ENCODE measurements at regions not wholly inside any gene's neighbourhood (a gene's known extent, or its start where the extent isn't known, plus 50 kb on each side); places are given as distances from the start of the nearest gene placed in this dataset.

DNA sequence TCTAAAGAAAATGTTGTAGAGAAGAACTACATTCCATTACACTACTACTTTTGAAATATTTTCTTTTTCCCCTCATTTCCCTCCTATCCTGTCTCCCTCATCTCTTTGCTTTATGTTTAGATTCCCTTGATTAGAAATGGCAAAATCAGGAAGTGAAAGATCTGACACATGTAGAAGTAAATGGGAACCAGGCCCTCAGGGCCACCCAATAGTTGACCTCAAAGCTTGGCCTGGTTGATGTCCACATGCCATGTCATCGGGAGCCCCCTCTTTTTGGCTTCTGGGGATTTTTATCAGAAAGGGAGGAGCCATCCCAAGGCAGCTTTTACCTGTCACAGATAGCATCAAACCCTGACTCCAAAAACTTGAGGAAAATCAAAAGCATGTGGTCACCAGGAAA is 168.3 kb upstream of the ECI2 start:
- Histone ChIP-seq H3K36me3 (no peaks in the 10 kb centered on the region), H3K4me1 (no peaks in the 10 kb centered on the region), H3K27ac (no peak overlapping the region), H3K4me3 (no peak overlapping the region), H3K9me3 (no peaks in the 10 kb centered on the region), H3K27me3 (no peaks in the 10 kb centered on the region)
- no peak for TF ChIP-seq CTCF (IDR thresholded peaks at IDR 0.05)
- no peak for DNase-seq (ENCODE audit: low spot score)

GRCh38 chr6:4302524-4302923 is 167.1 kb upstream of the ECI2 start:
- no peak overlapping the region for H3K27ac ChIP-seq
- no peak overlapping the region for H3K4me3 ChIP-seq
- H3K9me3 ChIP-seq = no peaks in the 10 kb centered on the region
- no peak for TF ChIP-seq CTCF (IDR thresholded peaks at IDR 0.05)
- DNase-seq (ENCODE audit: low spot score) = no peak
- H3K27me3 ChIP-seq = no peaks in the 10 kb centered on the region
- H3K4me1 ChIP-seq = no peaks in the 10 kb centered on the region
- no peaks in the 10 kb centered on the region for H3K36me3 ChIP-seq

DNA sequence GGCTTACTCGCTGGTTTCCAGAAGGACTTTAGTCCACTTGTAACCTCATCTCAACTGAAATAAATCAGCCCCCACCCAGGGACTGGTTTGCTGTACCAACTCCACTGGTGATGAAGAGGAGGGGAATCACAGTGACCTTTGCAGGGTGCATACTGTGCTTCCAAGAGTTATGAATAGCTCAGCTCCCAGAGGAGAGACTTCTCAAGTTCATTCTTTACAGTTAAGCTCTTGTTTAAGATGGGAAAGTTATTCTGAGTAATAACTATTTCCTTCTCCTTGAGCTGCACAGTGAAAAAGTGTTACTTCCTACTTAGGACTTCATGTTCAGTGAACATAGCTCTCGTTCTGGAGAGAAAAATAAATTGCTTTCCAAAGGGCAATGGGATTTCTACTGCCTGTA is 166.5 kb upstream of the ECI2 start:
- H3K36me3 ChIP-seq = no peaks in the 10 kb centered on the region
- no peaks in the 10 kb centered on the region for H3K9me3 ChIP-seq
- no peaks in the 10 kb centered on the region for H3K4me1 ChIP-seq
- H3K27me3 ChIP-seq = no peaks in the 10 kb centered on the region
- no peak for DNase-seq (ENCODE audit: low spot score)
- no peak overlapping the region for H3K27ac ChIP-seq
- no peak for TF ChIP-seq CTCF (IDR thresholded peaks at IDR 0.05)
- no peak overlapping the region for H3K4me3 ChIP-seq

- no peaks in the 10 kb centered on the region for H3K36me3 ChIP-seq
- no peaks in the 10 kb centered on the region for H3K4me1 ChIP-seq
- H3K9me3 ChIP-seq = no peaks in the 10 kb centered on the region
- H3K27me3 ChIP-seq = no peaks in the 10 kb centered on the region
- no peak for TF ChIP-seq CTCF (IDR thresholded peaks at IDR 0.05)
- DNase-seq (ENCODE audit: low spot score) = no peak
- no peak overlapping the region for H3K27ac ChIP-seq
- H3K4me3 ChIP-seq = no peak overlapping the region
These were observed 165.5 kb upstream of the ECI2 start for GRCh38 chr6:4300917-4301316.

DNA sequence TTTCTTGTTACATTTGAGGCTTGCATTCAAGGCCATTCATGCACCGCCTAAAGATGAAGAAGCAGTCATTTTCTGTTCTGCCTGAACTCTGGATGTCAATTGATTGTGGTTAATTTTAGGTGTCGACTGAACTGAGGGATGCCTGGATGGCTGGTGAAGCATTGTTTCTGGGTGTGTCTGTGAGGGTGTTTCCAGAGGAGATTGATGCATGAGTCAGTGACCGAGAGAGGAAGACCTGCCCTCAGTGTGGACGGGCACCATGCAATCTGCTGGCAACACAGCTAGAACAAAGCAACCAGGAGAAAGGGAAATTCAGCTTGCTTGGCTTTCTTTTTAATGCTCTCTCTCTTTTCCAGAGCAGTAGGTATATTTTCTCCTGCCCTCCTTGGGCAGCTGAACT is 164.1 kb upstream of the ECI2 start:
- H3K36me3 ChIP-seq = no peaks in the 10 kb centered on the region
- H3K4me1 ChIP-seq = no peaks in the 10 kb centered on the region
- H3K4me3 ChIP-seq = no peak overlapping the region
- no peaks in the 10 kb centered on the region for H3K27me3 ChIP-seq
- no peak for TF ChIP-seq CTCF (IDR thresholded peaks at IDR 0.05)
- DNase-seq (ENCODE audit: low spot score) = no peak
- no peak overlapping the region for H3K27ac ChIP-seq
- H3K9me3 ChIP-seq = no peaks in the 10 kb centered on the region

DNA sequence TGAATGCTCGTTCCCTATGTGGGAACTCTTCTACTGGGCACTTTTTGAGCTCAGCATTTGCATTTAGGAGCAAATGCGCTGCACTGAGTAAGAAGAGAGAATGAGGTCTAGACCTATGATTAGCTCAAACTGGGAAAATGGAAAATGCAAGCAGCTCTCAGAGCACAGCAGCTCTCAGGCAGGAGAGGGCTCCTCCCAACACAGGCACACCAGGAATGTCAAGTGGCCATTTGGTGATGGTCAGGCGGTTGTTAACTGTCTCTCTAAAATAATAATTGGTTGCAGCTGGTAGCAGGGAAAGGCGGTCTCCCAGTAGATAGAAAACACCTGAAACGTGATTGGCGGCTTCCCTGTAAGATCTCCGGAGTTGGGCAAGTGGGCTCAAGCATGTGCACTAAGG is 162.0 kb upstream of the ECI2 start:
- Histone ChIP-seq H3K4me3 (no peak overlapping the region), H3K9me3 (no peaks in the 10 kb centered on the region), H3K4me1 (no peaks in the 10 kb centered on the region), H3K27ac (no peak overlapping the region), H3K27me3 (no peaks in the 10 kb centered on the region), H3K36me3 (no peaks in the 10 kb centered on the region)
- no peak for TF ChIP-seq CTCF (IDR thresholded peaks at IDR 0.05)
- no peak for DNase-seq (ENCODE audit: low spot score)

All from right atrium auricular region (tissue), 2 donors.